HFF-Myc (cell line): ENCODE measurements at regions not wholly inside any gene's neighbourhood (a gene's known extent, or its start where the extent isn't known, plus 50 kb on each side); places are given as distances from the start of the nearest gene placed in this dataset.

ENCODE experiments used
- DNase-seq: peaks from one replicate; pipeline ENCODE4 v3.0.0-alpha.2; 2011; ENCODE audit warnings: low read depth; ENCODE audit errors: extremely low read depth
- H3K4me3 ChIP-seq: replicated peaks from 2 replicates; pipeline ENCODE4 v1.5.1; 2011; ENCODE audit warnings: low read depth, mild to moderate bottlenecking, control low read depth, low read length
- CTCF ChIP-seq: IDR thresholded peaks from 2 replicates; pipeline ENCODE4 v1.5.1; 2012; ENCODE audit warnings: mild to moderate bottlenecking, low read depth, low read length, control low read depth; ENCODE audit errors: missing control alignments

GRCh38 chr10:57946833-57947232, 320.9 kb downstream of the IPMK start:
- H3K4me3 ChIP-seq: no peak overlapping the region
- DNase-seq: no peak
- no peak for TF ChIP-seq CTCF

GRCh38 chr10:57943701-57944100, 324.0 kb downstream of the IPMK start:
- H3K4me3 ChIP-seq: no peak overlapping the region
- DNase-seq: no peak
- TF ChIP-seq CTCF: no peak

- TF ChIP-seq CTCF: no peak
- no peak overlapping the region for H3K4me3 ChIP-seq
- no peak for DNase-seq
These were observed 342.6 kb downstream of the IPMK start for GRCh38 chr10:57925045-57925444.

GRCh38 chr10:57921140-57921539, 346.6 kb downstream of the IPMK start:
- no peak overlapping the region for H3K4me3 ChIP-seq
- DNase-seq: no peak
- no peak for TF ChIP-seq CTCF

- TF ChIP-seq CTCF: no peak
- DNase-seq: no peak
These were observed 347.8 kb downstream of the IPMK start for GRCh38 chr10:57919864-57920263.

GRCh38 chr10:57917019-57917418, 350.7 kb downstream of the IPMK start:
- no peak for DNase-seq
- no peak overlapping the region for H3K4me3 ChIP-seq
- TF ChIP-seq CTCF: no peak

More at GRCh38 chr10:57919864-57920263, 347.8 kb downstream of the IPMK start:
- no peak overlapping the region for H3K4me3 ChIP-seq

GRCh38 chr10:57905861-57906260, 361.8 kb downstream of the IPMK start:
- no peak for TF ChIP-seq CTCF
- DNase-seq: no peak

More at GRCh38 chr10:57905861-57906260, 361.8 kb downstream of the IPMK start:
- H3K4me3 ChIP-seq: no peak overlapping the region
